ENCODE measurements at regions not wholly inside any gene's neighbourhood (a gene's known extent, or its start where the extent isn't known, plus 50 kb on each side); places are given as distances from the start of the nearest gene placed in this dataset.

DNA sequence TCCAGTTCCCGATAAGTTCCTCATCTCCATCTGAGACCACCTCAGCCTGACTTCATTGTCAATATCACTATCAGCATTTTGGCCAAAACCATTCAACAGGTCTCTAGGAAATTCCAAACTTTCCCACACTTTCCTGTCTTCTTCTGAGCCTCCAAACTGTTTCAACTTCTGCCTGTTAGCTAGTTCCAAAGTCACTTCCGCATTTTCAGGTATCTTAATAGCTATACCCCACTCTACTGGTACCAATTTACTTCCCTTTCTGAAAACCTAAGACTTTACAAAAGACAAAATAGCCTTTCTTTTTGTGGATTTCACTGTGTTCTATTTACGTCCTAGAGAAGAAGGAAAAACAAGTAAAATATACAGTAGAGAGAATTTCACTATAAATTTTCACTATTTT is 147.0 kb upstream of the FMN2 start:
- TF ChIP-seq EZH2phosphoT487 (IDR thresholded peaks at IDR 0.05; ENCODE audit: low read length): no peak
- TF ChIP-seq, protein P1, sequence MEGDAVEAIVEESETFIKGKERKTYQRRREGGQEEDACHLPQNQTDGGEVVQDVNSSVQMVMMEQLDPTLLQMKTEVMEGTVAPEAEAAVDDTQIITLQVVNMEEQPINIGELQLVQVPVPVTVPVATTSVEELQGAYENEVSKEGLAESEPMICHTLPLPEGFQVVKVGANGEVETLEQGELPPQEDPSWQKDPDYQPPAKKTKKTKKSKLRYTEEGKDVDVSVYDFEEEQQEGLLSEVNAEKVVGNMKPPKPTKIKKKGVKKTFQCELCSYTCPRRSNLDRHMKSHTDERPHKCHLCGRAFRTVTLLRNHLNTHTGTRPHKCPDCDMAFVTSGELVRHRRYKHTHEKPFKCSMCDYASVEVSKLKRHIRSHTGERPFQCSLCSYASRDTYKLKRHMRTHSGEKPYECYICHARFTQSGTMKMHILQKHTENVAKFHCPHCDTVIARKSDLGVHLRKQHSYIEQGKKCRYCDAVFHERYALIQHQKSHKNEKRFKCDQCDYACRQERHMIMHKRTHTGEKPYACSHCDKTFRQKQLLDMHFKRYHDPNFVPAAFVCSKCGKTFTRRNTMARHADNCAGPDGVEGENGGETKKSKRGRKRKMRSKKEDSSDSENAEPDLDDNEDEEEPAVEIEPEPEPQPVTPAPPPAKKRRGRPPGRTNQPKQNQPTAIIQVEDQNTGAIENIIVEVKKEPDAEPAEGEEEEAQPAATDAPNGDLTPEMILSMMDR (IDR thresholded peaks at IDR 0.05; ENCODE audit: low read length): no peak
- no peak for TF ChIP-seq EZH2 (optimal IDR thresholded peaks at IDR 0.05; ENCODE audit: low read depth, low read length)
